ES-I3 (cell line): ENCODE measurements at regions not wholly inside any gene's neighbourhood (a gene's known extent, or its start where the extent isn't known, plus 50 kb on each side); places are given as distances from the start of the nearest gene placed in this dataset.
"Not testable (repeated sequence)": the region's sequence is repeated elsewhere in the genome, so short reads cannot be mapped to it uniquely, and the experiment has no call there.

Source experiments
- H3K36me3 ChIP-seq: 2 replicates; pipeline ENCODE4 v1.6.1; 2013; ENCODE audit warnings: mild to moderate bottlenecking, low read length, control low read depth, moderate library complexity; ENCODE audit not compliant: insufficient read depth
- H3K4me1 ChIP-seq: 2 replicates; pipeline ENCODE4 v1.6.1; 2013; ENCODE audit warnings: mild to moderate bottlenecking, control low read depth, low read length; ENCODE audit not compliant: insufficient read depth
- H3K9ac ChIP-seq: 2 replicates; pipeline ENCODE4 v1.6.1; 2013; ENCODE audit warnings: low read depth, mild to moderate bottlenecking, low read length, moderate library complexity
- H3K9me3 ChIP-seq: 2 replicates; pipeline ENCODE4 v1.6.1; 2013; ENCODE audit warnings: mild to moderate bottlenecking, low read length, moderate library complexity; ENCODE audit not compliant: control insufficient read depth, insufficient read depth

DNA sequence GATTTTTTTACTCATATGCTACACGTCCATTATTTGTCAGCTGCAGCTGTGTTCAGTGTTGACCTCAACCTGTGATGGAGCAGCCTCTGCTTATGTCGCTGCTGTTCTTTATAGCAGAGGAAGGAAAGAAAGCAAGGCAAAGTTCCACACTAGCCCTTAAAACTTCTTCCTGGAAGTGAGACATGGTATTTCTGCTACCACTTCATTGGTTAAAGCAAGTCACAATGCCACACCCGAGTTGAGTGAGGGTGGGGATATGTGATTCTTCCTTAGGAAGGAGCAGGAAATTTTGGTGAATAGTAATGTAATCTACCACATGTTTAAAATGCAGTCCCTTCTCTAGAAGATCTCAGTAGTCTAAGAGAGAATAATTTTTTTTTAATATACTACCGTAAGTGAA lies 224.8 kb upstream of the DMRT1 start:
- Histone ChIP-seq H3K9me3 (no peaks in the 10 kb centered on the region), H3K9ac (no peak overlapping the region), H3K4me1 (peaks cover 11% of the 10 kb centered on the region), H3K36me3 (no peaks in the 10 kb centered on the region)

DNA sequence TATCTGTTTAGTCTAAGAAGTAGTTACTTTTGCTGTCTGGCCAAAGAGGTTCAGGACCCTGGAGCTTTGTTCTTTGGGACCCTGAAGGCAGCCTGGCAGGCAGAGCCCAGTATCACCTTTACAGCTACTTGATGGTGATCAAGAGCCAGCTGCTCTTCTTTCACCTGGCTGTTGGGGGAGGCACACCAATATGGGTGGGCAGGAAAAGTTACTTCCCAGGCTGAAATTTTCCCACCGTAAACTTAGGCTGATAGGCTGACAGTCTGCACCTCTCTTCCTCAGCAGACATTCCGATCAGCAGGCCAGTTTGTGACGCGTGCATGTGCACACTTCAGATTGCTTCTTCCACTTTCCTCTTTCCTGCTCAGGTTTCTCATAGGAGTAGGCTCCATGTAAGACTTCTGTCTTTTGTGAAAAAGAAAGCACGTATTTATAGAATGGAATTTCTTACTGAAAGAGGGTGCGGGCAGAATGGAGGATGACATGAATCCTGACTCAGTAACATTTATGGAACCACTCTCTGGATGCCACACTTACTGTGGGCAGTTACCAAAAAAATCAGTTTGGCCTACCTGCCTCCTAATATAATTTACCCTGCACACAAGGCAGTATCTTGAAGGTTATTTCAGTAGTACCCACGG lies 223.9 kb upstream of the DMRT1 start:
- H3K9me3 ChIP-seq: no peaks in the 10 kb centered on the region
- H3K4me1 ChIP-seq: peaks cover 11% of the 10 kb centered on the region
- H3K9ac ChIP-seq: no peak overlapping the region
- H3K36me3 ChIP-seq: no peaks in the 10 kb centered on the region

DNA sequence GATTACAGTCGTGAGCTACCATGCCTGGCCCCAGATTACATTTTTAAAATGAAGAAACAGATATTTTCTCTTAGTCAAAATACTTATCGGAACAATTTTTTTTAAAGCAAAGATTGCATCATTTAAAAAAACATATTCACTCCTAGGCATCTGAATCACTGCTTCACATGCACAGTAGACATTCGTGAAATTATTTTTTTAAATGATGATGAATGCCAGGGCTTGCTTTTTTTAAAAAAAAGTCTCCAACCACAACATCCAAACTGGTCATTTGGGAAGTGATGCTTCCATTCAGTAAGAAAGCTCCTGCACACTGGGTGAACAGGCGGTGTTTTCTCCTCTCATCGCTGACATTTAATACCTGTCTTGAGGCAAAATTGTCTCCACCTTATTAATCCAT lies 223.0 kb upstream of the DMRT1 start:
- Histone ChIP-seq H3K36me3 (no peaks in the 10 kb centered on the region), H3K9me3 (no peaks in the 10 kb centered on the region), H3K9ac (no peak overlapping the region), H3K4me1 (peaks cover 11% of the 10 kb centered on the region)

DNA sequence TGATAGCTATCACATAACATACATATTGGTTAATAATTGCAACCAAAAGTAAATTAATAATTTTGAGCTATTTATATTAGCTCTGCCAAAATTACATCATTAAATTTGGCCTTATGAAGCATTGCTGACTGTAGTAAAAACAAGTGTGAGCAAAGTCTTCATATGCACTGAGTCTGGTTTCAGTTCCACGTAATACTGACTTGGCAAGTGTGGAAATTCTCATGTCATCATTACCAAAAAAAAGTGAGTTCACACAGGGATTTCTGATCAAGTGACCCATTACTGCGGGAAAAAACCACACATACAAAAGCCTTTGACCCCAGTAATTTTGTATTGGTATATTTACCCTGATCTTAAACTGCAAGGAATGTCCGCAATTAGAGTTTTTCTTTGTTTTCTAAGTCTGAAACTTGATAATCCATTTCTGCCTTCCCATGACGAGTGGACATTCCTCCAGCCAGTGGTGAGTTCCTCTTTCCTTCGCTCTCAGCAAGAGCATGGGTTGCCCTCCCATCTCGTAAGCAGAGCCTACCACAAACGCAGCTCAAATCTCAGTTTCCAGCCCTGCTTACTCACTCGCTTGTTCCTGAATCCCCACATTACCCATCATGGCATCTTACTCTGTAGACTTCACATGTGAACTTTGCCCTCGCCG lies 220.2 kb upstream of the DMRT1 start:
- H3K9me3 ChIP-seq: no peaks in the 10 kb centered on the region
- H3K4me1 ChIP-seq: peaks cover 6% of the 10 kb centered on the region; the same call in 1 of the 2 replicates
- H3K36me3 ChIP-seq: no peaks in the 10 kb centered on the region
- H3K9ac ChIP-seq: no peak overlapping the region

DNA sequence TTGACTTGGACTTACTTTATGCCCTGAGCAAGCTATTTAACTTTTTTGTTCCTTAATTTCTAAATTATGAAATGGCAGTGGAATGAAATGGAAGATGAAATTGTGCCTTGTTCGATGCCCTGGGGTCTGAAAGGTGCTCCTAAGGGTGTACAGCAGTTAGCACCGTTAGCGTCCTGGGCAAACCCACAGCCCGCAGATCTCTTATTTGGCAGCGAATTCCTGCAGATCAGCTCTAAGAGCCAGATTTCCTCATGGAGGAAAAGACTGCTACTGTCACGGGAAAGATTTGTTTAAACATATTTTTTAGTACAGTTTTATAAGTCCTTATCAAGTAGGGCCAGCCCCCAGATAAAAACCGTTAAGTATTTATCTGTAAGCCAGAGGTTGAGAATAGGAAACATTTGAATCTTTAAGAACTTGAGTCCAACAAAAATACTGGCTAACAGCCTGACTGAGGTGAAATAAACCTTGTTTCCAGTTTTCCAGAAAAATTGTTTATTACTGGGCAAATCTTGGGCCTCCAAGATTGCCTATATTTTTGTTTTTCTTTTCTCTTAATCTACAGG lies 216.5 kb upstream of the DMRT1 start:
- Histone ChIP-seq H3K9ac (no peak overlapping the region), H3K9me3 (no peaks in the 10 kb centered on the region), H3K36me3 (no peaks in the 10 kb centered on the region), H3K4me1 (0 out of 2 replicates have a peak, but pooled peaks cover 3% of the 10 kb centered on the region)

DNA sequence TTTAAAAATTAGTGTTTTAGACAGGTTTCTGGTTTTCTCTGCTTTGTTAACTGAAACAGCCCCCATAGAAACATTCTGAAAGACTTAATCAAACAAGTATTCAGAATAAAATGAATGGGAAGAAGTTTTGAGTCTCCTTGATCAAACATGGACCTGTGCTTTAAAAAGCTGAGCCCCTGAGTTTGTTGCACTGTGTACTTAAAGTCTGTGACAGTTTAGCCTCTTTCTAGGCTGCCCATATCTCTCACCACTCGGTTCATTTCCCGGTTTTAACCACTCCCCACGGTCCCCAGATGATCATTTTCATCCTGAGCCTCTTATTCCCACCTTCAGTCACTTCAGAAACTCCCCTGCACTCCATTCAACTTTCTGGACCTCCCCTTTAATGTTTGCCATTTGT lies 215.9 kb upstream of the DMRT1 start:
- Histone ChIP-seq H3K9ac (no peak overlapping the region), H3K4me1 (0 out of 2 replicates have a peak, but pooled peaks cover 3% of the 10 kb centered on the region), H3K9me3 (no peaks in the 10 kb centered on the region), H3K36me3 (no peaks in the 10 kb centered on the region)

DNA sequence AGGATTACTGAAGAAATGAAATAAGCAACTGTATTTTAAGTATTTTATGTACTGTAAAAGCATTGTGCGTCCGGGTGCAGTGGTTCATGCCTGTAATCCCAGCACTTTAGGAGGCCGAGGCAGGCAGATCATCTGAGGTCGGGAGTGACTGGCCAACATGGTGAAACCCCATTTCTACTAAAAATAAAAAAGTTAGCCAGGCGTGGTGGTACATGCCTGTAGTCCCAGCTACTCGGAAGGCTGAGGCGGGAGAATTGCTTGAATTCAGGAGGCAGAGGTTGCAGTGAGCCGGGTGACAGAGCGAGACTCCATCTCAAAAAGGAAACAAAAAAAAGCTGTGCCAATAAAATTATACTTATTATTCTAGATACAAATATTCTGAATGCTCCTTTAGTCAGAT lies 215.4 kb upstream of the DMRT1 start:
- not testable (repeated sequence) for H3K4me1 ChIP-seq, H3K9ac ChIP-seq, H3K9me3 ChIP-seq, H3K36me3 ChIP-seq

DNA sequence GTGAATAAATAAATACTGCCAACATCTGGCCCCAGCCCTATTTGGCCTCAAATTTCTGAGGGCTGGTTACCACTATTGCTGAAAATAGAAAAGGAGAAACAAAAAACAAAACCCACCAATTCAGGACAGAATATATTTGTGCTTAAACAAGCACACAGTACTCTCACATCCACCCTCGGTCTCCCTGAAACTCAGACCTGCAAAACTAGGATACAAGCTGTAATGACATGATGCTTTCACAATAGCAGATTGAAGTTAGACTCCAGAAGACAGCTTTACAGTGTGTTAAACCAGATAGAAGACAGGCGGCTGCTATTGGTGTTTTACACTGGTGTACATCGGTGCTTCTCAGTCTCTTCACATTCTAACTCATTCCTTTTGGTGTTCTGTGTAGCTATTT lies 214.9 kb upstream of the DMRT1 start:
- 0 out of 2 replicates have a peak, but pooled peaks cover 3% of the 10 kb centered on the region for H3K4me1 ChIP-seq
- no peaks in the 10 kb centered on the region for H3K9me3 ChIP-seq
- H3K9ac ChIP-seq: no peak overlapping the region
- no peaks in the 10 kb centered on the region for H3K36me3 ChIP-seq

DNA sequence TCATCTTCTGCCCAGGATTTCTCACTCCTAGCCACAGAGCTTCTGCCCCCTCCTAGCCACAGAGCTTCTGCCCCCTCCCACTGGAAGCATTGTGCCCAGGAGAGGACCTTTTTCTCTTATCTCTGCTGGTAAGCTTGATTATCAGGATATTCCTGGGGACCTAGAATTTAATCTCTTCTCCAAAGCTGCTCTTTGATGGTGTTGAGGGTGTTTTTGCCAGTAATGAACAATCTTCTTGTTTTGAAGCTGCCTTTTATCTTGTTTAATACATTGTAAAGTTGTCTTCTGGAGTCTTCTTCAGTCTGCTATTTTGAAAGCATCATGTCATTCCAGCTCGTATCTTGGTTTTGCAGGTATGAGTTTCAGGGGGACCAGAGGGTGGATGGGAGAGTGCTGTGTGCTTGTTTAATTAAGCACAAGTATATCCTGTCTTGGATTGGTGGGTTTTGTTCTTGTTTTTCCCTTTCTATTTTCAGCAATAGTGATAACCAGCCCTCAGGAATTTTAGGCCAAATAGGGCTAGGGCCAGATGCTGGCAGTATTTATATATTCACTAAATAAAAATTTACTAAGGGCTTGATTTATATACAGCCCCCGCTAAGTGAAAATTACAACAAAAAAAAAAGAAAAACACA lies 214.0 kb upstream of the DMRT1 start:
- Histone ChIP-seq H3K4me1 (0 out of 2 replicates have a peak, but pooled peaks cover 3% of the 10 kb centered on the region), H3K9ac (no peak overlapping the region)

DNA sequence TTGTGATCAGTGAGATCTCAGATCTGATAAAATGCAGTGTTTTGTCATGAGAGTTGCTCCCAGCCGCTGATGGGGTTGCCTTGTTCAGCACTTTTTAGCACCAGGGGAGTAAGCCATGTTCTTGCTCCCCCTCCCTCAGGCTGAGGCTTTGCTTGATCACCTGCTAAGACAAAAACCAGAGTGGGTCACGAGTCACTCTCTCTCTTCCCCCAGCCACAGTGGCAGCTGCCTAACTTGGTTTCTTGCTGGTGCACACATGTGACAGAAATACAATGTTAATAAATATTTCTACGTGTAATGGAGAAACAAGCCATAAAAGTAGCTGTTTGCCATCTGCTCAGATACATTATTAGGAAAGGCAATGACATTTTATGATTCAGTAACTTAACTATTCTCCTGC lies 212.4 kb upstream of the DMRT1 start:
- Histone ChIP-seq H3K4me1 (0 out of 2 replicates have a peak, but pooled peaks cover 3% of the 10 kb centered on the region), H3K36me3 (no peaks in the 10 kb centered on the region), H3K9me3 (no peaks in the 10 kb centered on the region), H3K9ac (no peak overlapping the region)

More for the DNA sequence above, 214.0 kb upstream of the DMRT1 start:
- Histone ChIP-seq H3K36me3 (no peaks in the 10 kb centered on the region), H3K9me3 (no peaks in the 10 kb centered on the region)

DNA sequence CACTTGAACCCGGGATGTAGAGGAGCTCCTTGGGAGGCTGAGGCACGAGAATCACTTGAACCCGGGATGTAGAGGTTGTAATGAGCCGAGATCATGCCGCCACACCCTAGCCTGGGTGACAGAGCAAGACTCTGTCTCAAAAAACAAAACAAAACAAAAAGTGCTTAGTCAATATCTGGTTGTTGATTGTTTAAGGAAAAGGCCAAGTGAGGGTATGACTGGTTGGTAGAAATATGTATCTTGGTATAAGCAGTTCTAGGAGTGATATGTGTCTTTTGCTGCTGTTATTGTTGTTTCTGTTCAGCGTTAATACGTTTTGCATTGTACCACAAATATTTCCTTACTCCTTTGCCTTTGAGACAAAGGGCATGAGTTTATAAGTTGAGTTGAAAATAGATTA lies 210.7 kb upstream of the DMRT1 start:
- Histone ChIP-seq H3K9ac (no peak overlapping the region), H3K4me1 (0 out of 2 replicates have a peak, but pooled peaks cover 3% of the 10 kb centered on the region), H3K36me3 (no peaks in the 10 kb centered on the region), H3K9me3 (no peaks in the 10 kb centered on the region)

DNA sequence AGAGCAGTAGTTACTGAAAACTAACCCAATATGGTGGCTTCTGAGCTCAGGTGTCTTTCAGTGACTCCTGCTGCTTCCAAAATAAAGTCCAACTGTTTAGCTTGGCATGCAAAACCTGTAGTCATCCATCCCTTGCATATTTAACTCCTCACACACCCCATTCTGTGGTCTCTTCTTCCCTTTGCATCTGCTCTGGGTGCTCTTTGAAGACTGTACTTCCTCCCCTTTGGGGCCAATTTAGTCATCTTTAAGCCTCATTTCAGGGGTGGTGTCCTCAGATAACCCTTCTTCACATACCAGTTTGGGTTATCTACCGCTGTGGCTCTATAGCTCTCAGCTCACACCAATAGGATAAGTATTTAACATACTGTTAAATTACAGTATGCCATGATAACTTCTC lies 209.9 kb upstream of the DMRT1 start:
- H3K9me3 ChIP-seq: no peaks in the 10 kb centered on the region
- H3K4me1 ChIP-seq: 0 out of 2 replicates have a peak, but pooled peaks cover 3% of the 10 kb centered on the region
- no peak overlapping the region for H3K9ac ChIP-seq
- H3K36me3 ChIP-seq: no peaks in the 10 kb centered on the region

DNA sequence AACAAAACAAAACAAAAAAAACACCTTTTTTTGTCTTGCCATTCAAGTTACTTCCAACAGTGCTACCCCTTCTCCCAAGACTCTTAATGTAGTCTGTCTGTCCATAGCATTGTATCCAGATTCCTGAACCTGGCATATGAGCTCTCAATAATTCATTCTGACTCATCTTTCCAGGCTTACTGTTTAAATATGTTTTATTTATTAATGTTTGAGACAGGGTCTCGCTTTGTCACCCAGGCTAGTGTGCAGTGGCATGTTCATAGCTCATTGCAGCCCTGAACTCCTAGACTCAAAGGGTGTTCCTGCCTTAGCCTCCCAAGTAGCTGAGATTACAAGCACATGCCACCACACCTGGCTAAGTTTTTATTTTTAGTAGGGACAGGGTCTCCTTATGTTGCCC lies 208.0 kb upstream of the DMRT1 start:
- Histone ChIP-seq H3K9ac (no peak overlapping the region), H3K9me3 (no peaks in the 10 kb centered on the region), H3K4me1 (no peaks in the 10 kb centered on the region), H3K36me3 (no peaks in the 10 kb centered on the region)

DNA sequence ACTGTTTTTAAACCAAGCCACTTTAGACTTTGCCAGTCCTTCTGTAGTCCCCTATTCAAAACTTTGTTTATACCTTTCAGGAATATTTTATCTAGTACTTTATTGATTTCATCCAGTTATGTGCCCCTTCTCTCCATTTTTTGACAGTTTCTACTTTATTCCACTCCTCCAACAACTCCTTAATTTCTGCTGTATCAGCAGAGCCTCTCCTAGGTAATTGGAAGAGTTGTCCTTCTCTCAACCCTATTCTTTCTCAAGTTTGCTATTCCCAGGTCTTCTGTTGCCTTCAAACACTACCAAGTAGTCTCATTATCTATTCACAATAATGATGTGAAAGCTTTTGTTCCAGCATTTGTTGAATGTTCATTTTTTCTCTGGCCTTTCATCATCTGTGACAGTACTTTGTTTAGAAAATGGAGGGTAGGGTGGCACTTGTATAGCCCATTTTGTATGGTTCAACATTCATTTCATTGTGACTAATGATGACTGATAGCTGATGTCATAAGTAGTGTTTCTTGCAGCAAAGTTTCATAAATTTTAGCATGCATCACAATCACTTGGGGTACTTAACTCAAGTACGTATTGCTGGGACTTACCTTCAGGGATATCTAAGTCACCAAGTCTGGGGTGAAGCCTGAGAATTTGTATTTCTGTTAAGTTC lies 204.4 kb upstream of the DMRT1 start:
- Histone ChIP-seq H3K9me3 (no peaks in the 10 kb centered on the region), H3K9ac (no peak overlapping the region), H3K36me3 (no peaks in the 10 kb centered on the region), H3K4me1 (0 out of 2 replicates have a peak, but pooled peaks cover under 1% of the 10 kb centered on the region)
